Fibroblast of skin of right quadriceps (primary cell): ENCODE measurements at regions not wholly inside any gene's neighbourhood (a gene's known extent, or its start where the extent isn't known, plus 50 kb on each side); places are given as distances from the start of the nearest gene placed in this dataset.
A peak's percentile ranks its signal among the peaks of the same experiment; 100 is the strongest.
"Not testable (repeated sequence)": the region's sequence is repeated elsewhere in the genome, so short reads cannot be mapped to it uniquely, and the experiment has no call there.

Source experiments
- DNase-seq: peaks from one replicate; pipeline ENCODE4 v3.0.0-alpha.2; 2013

DNA sequence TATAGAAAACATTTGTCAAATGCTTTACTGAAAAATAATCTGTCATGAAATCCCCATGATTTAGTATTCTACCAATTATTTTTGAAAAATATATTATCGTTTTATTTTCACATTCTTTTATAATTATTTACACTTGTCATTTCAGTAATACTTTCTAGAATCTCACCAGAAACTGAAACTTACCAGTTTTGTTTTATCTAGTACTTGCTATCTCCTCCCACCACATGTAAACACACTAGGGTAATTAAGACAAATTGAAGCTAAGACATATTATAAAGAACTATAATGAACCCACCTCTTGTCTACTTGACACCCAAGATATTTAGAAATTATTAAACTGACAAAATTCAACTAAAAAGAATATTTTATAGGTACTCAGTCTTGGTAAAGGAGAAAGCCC is 51.5 kb upstream of the GRM3 start:
- DNase-seq: no peak

DNA sequence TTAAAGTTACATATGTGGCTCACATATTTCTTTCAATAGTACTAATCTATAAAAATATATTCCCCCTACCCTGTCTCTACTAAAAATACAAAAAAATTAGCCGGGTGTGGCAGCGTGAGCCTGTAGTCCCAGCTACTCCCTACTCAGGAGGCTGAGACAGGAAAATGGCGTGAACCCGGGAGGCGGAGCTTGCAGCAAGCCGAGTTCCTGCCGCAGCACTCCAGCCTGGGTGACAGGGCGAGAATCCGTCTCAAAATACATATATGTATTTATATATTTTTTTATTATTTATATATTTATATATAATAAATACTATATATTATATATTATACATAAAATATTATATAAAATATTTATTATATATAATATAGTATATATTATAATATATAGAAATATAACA is 69.7 kb upstream of the GRM3 start:
- DNase-seq: no peak

DNA sequence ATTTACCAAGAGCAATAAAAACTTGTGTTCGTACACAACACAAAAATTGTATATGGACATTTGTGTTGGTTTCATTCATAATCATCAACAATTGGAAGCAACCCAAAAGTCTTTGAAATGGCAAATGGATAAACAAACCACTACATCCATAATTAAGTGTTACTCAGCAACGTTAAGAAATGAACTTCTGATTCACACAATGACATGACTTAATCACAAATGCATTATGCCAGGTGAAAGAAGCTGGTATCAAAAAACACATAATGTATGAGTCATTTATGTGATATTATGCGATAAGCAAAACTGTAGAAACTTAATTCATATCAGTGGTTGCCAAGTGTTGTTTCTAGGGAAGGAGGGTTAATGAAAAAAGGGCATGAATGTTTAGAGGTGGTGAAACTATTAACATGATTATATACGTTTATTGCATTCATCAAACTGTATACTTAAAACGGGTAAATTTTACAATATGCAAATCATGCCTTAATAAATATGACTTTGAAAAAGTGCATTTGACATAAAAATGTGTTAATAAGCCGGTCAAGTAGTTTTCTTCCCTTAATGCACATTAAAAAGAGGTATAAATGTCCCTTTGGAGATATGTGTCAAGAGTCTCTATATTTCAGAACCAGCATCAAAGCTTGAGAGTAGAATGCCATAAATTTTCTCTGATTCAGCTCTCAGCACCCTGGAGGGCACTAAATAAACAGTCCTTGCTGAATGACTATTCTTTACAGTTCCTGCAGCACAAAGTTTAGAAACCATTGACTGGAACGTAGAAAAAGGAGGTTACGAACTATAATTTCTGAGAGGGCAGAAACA is 84.8 kb upstream of the GRM3 start:
- no peak for DNase-seq

DNA sequence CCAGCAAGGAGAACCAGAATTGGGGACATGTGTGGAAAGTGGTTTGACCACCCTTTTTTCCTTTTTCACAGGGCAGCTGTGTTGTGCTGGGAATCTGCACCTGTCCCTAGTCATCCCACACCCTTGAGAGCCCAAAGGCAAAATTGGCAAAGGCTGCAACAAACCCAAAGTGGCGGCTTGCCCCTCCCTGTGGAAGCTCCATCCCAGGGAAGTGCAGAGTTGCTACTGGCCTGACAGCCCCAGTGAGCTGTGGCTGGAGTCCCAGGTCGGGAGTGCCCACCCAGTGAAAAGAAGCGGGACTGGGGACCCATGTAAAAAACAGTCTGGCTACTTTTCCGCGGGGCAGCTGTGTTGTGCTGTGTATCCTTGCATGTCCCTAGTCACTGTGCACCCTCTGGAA is 109.1 kb upstream of the GRM3 start:
- no peak for DNase-seq

DNA sequence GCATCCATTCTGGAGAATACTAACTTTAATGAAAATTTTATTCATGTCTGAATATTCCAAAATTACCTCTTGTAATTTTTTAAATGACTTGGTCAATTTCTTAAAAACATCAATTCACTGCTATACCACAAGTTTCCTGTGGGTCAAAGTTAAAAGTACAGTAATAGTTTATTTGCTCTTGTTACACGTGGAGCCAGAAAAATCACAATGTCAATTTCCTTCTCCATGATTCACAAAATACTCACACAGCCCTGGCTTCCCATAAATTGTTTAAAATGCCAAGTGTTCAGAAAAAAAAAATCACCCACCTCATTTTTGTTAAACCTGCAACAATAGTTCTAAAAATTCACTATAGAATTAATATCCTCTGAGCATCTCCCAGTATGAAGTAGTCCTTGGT is 139.5 kb upstream of the GRM3 start:
- DNase-seq: no peak

DNA sequence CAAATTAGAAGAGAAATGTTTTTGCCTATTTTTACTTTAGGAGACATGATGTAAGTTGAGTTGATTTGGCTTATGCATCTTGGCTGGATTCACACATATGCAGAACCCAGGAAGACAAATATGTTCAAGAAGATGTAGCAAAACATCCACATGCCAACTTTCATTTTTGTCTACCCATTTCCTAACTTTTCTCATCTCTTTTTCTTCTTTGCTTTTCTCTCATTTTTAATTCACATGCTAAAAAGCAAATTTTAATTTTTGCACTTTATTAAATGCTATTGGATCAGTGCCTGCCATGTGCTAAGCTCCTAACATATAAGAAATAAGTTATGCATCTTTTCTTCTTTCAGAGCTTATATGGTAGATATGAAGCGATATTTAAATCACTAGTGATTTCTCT is 143.7 kb upstream of the GRM3 start:
- DNase-seq: no peak

DNA sequence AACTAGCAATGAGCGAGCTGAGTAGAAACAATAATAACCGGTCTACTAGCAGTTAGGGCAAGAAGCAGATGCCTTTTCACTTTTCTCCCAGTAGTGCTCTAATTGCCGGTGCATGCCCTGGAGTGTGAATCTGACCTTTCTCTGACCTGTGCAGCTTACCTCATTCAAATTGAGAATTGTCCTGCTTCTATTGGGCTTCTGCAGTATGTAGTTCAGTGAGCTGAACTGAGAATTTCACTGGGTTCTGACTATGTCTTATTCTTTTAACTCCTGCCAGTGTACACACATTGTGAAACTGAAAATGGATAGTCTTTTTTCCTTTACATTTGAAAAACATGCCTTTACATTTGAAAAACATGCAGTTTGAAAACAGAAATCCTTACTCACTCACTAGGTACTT is 157.9 kb upstream of the GRM3 start:
- DNase-seq: no peak

DNA sequence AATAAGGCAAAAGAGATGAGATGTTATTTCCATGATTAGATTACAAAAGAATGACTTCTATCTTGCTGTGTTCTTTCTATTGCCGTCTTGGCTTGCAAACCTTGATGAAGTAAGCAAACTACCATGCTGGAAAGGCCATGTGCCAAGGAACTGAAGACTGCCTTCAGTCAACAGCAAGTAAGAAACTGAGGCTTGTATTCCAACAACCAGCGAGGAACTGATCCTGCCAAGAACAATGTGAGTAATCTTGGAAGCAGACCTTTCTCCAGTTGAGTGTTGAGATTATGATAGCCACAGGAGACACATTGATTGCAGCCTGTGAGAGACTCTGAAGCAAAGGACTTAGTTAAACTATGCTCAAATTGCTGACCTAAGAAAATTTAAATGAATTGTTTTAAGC is 164.6 kb upstream of the GRM3 start:
- no peak for DNase-seq

DNA sequence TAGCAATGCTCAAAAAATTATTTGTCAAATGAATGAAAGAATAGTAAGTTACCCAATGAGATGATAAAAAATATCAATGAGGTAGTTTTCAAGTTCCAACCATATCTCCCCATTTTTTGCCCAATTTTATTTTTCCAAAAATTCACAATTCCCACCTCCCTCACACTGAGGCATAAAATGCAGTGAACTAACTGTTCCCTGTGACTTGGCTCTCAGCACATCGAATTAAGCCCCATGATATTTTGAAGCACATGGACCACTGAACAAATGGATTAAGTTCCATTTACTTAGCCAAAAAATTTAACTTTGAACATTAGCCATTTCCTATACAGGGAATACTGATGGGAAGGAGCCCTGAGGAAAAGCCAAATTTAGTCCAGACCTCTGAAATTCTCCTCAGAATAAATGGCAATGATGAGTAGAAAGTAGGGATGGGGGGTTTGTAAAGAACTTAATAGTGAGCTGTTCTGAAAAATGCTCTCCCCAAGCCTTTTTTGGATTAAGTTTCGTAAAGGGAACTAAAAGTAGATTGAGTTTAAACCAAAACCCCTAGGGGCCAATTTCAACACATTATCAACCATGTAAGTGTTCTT is 166.3 kb upstream of the GRM3 start:
- no peak for DNase-seq

DNA sequence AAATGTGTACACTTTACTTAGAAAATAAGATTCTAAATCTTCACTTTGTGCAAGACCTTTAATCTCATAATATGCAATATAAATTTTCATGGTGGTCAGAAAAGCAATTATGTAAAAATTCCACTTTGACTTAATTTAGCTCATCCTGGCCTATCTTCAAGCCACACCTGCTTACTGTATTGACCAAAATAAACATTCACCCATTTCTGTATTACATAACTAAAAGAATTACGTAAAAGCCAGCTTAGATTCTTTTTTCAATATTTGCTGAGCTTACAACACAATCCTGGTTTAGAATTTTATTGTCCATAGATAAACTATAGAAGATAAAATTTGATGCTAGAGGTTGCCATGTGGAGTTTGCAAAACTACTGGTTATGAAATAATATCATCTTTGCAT is 172.9 kb upstream of the GRM3 start:
- no peak for DNase-seq

DNA sequence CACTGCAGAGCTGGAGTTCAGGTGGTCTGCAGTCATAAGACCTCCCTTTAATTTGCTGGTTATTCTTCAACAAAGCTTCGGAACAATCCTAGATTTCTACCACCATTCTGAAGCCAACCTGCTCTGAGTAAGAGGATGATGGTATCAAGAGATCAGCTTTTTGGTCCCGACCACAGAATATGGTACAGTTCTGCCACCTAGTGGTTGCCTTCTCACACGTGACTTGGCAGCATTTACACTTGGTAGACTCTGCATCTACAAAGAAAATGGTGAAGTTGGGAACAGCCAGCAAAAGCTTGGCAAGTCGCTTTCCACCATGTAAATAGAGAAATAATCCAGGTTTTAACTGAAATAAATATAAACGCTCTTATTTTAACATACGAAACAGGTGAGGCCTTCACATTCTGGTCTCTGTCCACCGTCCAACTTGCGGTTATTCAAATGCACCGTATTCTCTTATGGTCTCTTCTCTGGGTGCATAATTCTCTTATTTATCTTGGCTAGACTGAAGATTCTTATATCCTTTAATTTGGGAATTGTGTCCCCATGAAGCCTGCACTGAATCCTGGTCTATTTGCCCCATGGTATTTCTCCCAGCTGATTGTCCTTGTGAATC is 173.9 kb upstream of the GRM3 start:
- peak; percentile 54 for DNase-seq

DNA sequence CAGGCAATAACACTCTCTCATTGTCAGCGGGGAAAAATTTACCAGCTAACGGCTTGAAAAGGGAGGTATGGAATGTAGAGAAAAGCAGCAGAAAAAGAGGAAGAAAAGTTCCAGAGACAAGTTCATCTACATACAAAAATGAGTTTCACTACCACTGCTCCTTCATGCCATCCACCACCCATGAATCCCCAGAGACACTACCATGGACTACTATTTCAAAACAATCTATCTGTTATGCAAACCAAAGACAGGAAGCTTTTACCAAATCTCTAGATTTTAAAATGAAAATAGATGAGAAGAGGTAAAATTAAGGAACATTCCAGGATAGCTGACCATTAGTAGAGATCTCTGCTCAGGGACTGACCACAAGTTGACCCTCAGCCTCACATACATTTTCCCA is 189.0 kb upstream of the GRM3 start:
- DNase-seq: no peak

DNA sequence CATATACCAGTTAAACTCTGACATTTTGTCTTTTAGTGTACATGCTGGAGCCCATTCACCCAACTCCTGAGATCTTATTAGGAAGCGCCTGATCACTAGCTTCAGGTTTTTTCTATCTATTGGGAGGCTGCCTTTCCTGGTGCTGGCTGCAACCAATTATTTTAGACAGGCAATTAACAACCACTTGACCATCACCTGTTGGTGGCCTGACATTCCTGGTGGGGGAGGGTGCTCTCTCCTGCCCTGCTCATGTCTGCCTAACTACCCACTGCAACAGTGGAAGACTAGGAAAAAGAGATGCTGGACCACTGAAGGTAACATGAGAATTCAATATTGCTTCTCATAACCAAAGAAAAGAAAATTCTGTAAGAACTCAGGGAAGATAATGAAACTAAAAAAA is 190.3 kb upstream of the GRM3 start:
- DNase-seq: no peak

DNA sequence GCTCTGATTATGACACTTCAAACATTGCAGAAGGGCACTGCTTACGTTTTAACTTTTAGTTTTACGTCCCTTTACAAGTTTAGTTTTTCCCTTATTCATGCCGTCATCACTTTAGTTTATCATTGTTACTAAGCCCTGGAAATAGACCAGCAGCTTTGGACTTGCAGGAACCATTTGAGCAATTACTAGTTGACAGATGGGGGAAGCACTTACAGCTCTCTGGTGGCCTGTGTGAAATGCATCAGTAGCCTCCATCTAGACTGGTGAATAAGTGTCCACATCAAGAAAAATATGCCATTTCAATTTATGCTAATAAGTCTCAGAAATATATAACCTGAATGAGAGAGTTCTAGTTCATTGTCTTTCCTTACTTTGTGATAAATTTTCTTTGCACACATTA is 194.9 kb upstream of the GRM3 start:
- no peak for DNase-seq

DNA sequence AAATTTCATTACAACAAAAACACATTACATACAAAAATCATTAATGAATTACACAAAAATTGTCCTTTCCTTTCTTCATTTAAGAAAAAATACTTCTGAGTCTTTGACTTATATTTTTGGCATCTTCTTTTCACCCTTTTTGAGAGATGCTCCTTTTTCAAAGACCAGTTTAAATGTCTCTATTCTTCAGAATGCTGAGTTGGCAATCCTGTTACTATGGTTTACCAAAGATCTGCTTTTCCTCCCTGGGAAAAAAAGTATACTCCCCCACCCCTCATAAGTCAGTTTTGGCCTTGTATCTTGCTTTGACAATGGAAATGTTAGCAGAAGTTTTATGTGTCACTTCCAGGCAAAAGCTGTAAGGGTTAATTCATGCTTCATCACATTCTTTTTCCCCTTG is 198.4 kb upstream of the GRM3 start:
- DNase-seq: no peak

DNA sequence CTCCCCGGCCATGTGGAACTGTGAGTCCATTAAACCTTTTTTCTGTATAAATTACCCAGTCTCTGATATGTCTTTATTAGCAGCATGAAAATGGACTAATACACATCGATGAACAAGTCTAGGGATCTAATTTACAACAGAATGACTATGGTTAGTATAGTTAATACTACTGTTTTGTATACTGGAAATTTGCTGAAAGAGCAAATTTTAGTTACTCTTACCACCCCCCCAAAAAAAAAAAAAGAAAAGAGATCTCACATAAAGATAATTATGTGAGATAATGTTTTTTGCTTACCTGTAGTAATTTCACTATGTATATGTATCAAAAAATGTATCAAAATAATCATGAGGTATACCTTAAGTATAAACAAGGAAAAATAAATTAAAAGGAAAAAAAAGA is 199.5 kb upstream of the GRM3 start:
- no peak for DNase-seq

DNA sequence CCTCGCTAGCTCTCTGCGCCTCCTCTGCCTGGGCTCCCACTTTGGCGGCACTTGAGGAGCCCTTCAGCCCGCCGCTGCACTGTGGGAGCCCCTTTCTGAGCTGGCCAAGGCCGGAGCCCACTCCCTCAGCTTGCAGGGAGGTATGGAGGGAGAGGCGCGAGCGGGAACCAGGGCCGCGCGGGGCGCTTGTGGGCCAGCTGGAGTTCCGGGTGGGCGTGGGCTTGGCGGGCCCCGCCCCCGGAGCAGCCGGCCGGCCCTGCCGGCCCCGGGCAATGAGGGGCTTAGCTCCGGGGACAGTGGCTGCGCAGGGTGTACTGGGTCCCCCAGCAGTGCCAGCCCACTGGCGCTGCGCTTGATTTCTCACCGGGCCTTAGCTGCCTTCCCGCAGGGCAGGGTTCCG is 203.3 kb upstream of the GRM3 start:
- DNase-seq: not testable (repeated sequence)

DNA sequence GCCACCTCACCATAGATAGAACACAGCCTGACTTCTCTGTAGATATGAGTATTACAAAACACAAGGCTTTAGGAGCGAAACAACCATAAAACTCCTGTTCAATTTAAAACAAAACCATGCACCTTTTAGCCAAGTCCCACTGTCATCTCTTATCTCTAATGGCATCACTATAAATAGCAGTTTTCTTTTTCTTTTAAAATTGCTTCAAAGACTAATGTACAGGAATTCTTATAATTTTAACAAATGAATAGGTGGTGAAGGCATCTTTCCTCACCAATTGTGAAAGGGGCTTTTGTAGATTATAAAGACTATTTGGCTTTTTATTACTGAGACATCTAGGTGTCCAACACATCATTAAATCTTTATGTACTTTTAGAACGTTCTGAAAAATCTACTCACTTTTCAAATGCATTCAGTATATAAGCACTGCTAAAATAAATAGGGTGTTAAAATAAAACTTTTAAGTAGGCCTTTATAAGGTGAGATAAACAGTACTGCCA is 205.7 kb upstream of the GRM3 start:
- no peak for DNase-seq

DNA sequence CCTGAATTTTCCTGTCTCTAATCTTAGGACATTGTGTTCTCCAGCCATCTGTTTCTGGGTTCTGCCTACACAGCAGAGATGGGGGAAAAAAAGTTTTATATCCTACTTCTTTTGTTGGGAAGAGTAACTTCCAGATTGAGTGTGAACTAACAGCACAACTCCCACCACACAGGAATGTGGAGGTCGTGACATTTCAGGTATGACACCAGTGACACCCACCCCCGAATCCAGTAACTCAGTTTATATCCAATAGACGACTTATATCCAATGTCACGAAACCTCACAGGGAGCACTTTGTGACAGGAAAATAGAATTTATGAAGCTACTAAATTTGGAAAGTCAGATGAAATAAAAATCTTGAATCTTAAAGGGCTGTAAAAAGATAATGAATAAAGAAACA is 211.9 kb upstream of the GRM3 start:
- no peak for DNase-seq

DNA sequence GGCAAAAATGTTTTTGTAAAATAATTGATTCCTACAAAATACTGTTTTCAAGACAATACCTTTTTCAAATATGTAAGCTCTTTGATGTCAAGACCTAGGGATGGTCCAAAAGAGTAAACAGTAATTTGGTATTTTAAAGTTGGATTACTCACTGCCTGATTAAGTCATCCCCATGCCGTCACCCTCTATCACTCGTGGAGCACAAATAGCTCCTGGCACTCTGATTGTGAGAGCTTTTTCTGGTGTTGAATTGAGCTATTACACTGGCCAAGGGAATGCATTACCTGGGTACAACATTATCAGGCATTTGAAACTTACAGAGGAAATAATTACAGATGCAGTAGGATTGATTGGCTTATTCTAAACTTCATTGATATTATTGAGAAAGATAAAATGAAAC is 231.9 kb upstream of the GRM3 start:
- DNase-seq: no peak

DNA sequence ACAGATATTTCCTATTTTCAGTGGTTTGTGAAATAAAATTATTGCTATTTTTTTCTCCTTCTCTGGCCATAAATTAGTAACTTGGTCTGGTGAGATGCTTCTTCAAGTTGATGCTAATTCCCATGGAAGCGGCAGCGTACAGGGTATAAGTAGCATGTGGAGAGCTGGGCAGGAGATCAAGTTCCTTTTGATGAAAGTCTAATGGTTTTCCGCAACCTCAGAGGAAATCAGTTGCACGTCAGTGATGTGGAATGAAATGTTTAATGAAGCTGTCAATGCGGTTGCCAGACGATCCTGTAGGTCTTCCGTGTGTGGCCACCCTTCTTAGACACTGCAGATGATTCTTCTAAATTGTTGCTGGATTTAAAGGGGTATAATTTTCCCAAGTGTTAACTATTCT is 236.4 kb upstream of the GRM3 start:
- peak; percentile 43 for DNase-seq

DNA sequence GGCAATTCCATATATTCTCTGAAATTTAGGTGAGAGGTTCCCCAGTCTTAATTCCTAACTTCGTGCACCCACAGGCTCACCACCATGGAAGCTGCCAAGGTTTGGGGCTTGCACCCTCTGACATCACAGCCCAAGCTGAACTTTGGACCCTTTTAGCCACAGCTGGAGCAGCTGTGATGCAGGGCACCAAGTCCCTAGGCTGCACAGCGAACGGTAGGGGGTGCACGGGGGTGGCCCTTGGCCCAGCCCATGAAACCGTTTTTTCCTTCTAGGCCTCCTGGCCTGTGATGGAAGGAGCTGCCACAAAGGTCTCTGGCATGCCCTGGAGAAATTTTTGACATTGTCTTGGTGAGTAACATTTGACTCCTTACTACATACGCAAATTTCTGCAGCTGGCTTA is 251.9 kb upstream of the GRM3 start:
- DNase-seq: no peak

DNA sequence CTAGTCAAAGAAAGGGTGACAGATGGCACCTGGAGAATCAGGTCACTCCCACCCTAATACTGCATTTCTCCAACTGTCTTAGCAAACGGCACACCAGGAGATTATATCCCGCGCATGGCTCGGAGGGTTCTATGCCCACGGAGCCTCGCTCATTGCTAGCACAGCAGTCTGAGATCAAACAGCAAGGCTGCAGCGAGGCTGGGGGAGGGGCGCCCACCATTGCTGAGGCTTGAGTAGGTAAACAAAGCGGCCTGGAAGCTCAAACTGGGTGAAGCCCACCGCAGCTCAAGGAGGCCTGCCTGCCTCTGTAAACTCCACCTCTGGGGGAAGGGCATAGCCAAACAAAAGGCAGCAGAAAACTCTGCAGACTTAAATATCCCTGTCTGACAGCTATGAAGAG is 268.1 kb upstream of the GRM3 start:
- DNase-seq: not testable (repeated sequence)

DNA sequence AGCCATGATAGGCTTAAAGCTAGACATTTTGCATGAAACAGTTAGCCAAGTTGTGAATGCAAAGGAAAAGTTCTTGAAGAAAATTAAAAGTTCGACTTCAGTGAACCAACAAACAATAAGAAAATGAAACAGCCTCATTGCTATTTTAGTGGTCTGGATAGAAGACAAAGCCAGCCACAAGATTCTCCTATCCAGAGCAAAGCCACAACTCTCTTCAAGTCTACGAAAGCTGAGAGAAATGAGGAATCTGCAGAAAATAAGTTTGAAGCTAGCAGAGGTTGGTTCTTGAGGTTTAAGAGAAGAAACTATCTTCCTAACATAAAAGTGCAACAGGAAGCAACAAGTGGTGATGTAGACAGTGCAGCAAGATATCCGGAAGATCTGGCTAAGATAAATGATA is 271.4 kb upstream of the GRM3 start:
- no peak for DNase-seq
